HG03159 (cell line): ENCODE measurements at regions not wholly inside any gene's neighbourhood (a gene's known extent, or its start where the extent isn't known, plus 50 kb on each side); places are given as distances from the start of the nearest gene placed in this dataset.
"Not testable (repeated sequence)": the region's sequence is repeated elsewhere in the genome, so short reads cannot be mapped to it uniquely, and the experiment has no call there.

ENCODE experiments used
- ATAC-seq: cut with Tn5 transposase; IDR thresholded peaks from one replicate; pipeline ENCODE4 v1.9.1; 2021; ENCODE audit warnings: mild to moderate bottlenecking, moderate library complexity; ENCODE audit not compliant: unreplicated experiment

DNA sequence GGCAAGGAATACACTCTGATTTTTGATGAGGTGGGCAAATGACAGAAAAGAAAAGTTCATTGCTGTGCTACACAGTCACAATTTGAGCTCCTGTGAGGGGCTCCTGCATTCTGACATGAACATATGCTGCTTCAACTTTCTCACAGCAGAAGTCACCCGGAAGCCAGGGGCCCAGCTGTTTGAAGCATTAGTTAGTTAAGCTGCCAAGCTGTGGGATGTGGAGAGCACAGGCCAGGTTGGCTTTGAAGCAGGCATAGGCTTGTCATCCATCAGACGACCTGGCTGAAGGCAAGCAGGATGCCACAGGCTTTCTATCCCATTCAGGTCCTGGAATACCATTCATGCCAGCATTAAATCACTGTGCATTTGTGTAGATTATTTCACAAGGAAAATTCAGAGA is 63.1 kb downstream of the MTNR1B start:
- ATAC-seq = no peak

DNA sequence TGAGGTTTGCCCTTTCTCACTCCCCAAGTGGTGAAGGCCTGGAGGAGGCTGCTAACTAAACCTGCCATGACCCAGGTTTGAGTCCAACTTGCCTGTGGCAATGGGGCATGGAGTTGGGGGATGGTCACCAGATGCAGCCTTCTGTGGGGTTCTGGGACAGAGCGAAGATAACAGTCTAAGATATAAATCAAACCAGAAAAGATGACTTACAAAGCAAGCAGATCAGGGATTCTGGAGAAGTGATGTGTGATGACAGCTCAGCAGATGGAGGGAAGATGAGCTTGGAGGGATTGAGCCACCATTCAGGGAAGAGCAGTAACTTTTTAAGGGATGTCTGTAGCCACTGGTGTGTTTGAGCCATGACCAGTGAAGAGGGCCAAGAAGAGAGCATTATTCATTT is 63.6 kb downstream of the MTNR1B start:
- no peak for ATAC-seq

DNA sequence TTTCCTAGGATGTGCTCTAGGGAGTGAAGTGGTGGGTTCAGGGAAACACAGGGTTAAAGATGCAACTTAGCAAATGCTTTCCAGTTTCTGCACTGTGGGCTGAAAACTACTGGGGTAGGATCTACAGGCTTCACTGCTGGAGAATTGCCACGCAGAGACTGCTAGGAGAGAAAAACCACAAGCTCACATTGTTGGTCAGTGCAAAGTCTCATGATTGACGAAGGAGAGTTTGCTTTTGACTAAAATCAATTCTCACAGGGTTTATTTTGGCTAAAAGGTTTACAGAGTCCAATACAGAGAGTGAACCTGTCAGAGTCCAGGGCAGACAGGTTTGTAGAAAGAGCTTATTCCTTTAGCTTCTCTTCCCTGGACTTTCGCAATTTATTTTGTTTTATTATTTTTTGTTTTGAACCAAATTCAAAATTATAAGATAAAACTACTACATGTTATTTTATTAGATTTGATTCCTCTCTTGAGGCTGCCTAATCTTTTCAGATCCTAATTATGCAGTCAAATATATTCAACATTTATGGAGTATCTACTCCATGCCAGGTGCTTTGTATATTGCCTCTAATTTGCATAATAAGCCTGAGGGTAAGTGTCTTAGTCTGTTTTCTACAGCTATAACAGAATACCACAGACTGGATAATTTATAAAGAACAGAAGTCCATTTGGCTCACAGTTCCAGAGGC is 64.7 kb downstream of the MTNR1B start:
- no peak for ATAC-seq

DNA sequence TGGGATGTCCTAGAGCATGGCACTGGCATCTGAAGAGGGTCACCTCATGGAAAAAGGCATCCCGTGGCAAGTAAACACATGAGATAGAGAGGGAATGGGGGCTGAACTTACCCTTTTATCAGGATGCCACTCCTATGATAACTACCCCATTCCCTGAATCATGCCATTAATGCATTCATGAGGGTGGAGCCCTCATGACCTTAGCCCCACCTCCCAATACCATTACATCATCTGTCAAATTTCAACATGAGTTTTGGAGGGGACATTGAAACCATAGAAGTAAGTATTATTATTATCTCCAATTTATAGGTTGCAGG is 65.2 kb downstream of the MTNR1B start:
- ATAC-seq = no peak

DNA sequence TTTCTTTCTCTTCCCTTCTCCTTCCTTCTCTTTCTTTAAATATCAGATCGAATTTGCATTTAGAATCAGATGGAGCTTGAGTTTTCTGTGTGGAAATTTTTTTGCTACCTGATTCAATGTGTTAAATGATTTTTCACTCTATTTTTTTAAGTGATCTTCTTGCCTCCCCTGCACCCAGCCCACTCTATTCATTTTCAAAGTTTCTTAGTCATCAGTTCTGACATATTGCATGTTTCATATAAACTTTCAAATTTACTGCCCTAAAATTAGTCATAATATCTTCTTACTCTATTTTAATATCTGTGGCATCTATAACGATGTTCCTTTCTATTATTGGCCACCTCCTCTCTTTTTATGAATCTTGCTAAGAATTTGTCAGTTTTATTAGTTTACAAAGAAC is 69.1 kb downstream of the MTNR1B start:
- no peak for ATAC-seq

DNA sequence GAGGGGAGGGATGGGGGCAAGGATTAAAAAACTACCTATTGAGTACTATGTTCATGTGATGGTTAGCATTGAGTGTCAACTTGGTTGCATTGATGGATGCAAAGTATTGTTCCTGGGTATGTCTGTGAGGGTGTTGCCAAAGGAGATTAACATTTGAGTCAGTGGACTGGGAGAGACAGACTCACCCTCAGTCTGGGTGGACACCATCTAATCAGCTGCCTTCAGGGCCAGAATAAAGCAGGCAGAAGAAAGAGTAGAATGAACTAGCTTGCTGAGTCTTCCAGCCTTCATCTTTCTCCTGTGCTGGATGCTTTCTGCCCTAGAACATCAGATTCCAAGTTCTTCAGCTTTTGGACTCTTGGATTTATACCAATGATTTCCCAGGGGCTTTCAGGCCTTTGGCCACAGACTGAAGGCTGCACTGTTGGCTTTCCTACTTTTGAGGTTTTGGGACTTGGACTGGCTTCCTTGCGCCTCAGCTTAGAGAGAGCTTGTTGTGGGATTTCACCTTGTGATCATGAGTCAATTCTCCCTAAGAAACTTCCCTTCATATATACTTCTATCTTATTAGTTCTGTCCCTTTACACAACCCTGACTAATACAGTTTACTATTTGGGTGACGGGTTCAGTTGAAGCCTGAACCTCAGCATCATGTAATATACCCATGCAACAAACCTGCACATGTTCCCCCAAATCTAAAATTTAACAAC is 70.2 kb downstream of the MTNR1B start:
- no peak for ATAC-seq

DNA sequence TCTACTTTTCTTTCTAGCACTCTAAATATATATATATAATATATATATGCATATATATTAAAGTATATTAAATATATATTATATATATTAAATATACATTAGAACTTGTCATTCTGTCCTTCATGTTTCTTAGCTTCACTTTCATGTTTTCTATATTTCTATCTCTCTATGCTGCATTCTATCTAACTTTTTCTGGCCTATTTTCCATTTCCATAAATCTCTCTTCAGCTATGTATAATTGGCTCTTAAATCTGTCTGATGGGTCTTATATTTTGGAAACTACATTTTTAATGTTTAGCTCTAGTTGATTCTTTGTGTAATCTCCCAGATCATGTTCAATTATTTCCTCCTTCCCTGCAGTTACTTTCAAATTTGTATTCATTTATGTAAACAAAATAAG is 72.2 kb downstream of the MTNR1B start:
- ATAC-seq = no peak

DNA sequence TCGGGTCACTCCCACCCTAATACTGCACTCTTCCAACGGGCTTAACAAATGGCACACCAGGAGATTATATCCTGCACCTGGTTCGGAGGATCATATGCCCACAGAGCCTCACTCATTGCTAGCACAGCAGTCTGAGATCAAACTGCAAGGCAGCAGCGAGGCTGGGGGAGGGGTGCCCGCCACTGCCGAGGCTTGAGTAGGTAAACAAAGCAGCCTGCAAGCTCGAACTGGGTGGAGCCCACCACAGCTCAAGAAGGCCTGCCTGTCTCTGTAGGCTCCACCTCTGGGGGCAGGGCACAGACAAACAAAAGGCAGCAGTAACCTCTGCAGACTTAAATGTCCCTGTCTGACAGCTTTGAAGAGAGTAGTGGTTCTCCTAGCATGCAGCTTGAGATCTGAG is 73.7 kb downstream of the MTNR1B start:
- ATAC-seq = not testable (repeated sequence)

DNA sequence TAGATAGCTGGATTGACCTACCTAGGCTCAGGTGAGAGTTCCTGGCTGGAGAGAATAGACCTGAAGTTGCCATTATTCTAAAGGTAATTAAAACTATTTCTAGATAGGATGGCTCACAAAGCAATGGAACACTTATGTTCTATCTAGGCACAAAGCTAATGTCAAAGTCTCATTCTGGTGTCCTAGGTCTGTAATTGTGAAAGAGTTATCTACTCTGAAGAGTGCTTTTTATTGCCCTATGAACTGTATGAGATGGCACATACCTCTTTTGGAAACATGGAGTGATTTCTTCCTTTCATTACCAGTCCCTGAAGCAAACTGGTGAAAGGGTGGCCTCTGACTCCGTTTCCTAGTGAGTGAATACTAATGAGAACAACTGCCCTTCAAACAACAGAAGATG is 80.3 kb downstream of the MTNR1B start:
- ATAC-seq = no peak

DNA sequence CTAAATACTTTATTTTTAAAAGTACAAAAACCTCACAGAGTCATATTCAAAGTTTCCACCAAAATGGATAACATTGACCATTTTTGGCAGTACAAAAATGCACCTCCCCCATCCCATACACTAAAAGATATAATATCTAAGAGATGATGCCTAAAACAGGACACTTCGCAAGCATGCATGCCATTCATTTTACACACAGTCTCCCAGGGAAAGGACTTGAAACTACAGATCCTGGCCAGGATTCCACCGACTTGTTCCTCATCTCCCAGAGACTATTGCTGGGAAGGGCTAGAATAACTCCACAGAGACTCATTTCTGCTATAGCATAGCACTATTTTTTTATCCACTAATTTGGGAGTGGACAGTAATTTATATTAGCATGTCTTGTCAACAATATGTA is 81.7 kb downstream of the MTNR1B start:
- ATAC-seq = no peak

DNA sequence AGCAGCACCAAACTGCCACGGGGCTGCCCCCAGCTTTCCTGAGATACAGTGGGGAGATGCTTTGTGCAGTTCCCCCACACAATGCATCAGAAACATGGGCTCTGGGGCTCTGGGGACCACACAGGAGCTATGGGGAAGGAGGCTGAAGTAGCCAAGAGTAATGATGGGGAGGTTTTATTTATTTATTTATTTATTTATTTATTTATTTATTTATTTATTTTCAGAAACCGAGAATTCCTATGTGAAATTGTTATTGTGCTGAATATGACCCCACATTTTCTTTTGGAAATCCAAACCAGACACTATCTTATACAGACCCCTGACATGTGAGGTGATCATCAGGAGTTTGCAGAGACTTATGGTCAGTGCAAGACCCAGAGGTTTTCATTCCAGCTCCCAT is 84.4 kb downstream of the MTNR1B start:
- no peak for ATAC-seq

DNA sequence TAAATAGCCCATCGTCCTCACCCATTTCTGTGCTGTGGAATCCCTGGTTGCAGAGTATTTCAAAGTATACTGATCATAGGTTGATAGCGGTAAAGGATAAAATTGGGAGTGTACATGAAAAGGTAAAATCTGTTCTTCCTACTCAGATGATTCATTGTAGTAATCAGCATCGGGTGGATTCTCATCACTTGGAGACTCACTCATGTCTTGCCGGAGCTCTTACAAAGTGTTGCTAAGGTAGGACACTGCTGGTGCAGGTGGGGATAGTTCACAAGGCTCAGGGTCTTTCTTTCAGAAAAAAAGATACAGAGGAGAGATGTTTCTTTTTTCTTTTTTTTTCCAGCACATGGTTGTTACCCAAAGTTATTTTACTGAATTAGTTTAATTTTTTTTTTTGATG is 84.8 kb downstream of the MTNR1B start:
- no peak for ATAC-seq

DNA sequence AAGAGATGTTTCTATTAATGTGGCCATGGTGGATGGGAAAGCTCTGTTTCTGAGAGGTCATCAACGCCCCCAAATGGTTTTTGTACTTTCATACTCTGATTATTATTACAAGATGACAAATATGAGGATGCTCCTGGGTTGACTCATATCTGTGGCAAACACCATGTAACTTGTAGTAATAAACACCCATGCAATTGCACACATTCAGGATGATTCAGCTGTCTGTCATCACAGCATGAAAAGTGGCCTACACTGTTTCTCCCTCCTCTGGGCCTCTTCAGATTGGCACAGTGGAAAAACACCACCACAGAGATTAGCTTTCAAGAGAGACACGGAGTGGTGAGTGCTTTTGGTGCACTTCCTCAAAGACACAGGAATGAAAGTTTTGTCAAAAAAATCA is 85.4 kb downstream of the MTNR1B start:
- ATAC-seq = no peak

DNA sequence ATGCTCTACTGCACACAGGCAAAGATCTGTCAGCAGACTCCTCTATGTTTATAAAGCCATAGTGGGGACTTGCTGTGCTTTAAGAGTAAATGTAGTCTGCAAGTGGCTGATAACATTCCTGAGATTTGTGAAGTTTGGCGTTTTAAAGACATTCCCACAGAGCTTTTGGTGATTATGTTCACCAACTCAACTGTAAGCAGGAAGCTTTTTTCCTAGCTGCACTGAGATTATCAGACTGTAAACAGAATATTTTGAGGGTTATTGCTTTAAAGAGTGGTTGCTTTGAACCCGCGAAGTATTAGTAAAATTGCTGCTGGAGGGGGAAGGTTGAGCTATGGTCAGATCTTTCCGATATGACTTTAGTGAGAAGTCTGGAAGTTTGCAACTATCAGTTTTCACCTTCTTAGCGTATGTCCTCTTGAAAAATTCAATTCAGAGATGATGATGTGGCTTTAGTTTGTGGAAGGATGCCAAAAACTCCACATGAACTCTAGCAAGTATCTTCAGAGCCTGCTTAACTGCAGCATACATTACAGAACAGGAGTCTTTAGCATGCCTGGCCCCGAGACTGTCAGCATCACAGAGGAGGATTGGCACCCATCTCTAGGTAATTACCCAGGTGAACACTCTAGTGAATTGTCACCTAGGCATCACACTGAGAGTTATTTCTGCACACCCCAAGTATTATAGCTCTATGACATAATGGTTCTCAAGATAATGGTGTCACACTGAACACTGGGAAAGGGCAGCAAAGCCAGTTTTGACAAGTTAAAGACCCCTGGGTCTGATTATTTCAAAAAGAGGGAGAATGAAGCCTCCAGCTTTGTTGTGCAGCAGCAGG is 89.9 kb downstream of the MTNR1B start:
- ATAC-seq = no peak

DNA sequence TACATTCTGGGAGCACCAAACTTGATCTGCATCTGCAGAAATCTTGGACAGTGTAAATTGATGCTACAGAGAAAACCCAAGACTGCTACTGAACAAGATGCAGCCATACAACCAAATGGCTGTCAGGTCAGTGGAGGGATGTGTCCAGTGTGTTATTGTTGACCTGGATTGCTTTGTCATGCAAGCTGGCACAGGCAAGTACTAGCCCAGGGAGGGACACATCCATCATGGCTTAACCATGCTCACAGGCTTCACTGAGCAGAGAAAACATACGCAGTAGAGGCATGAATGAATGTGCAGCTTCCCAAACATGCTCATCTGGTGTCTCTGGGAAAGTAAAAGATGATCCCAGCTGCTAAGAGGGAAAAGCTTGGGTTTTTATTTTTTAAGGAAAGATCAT is 93.6 kb downstream of the MTNR1B start:
- ATAC-seq = no peak

DNA sequence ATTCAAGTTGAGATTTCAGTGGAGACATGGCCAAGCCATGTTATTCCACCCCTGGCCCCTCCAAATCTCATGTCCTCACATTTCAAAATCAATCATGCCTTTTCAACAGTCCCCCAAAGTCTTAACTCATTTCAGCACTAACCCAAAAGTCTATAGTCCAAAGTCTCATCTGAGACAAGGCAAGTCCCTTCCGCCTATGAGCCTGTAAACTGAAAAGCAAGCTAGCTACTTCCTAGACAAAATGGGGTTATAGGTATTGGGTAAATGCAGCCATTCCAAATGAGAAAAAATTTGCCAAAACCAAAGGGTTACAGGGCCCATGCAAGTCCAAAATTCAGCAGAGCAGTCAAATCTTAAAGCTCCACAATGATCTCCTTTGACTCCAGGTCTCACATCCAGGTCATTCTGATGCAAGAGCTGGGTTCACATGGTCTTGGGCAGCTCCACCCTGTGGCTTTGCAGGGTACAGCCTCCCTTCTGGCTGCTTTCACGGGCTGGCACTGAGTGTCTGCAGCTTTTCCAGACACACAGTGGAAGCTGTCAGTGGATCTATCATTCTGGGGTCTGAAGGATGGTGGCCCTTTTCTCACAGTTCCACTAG is 95.7 kb downstream of the MTNR1B start:
- not testable (repeated sequence) for ATAC-seq

DNA sequence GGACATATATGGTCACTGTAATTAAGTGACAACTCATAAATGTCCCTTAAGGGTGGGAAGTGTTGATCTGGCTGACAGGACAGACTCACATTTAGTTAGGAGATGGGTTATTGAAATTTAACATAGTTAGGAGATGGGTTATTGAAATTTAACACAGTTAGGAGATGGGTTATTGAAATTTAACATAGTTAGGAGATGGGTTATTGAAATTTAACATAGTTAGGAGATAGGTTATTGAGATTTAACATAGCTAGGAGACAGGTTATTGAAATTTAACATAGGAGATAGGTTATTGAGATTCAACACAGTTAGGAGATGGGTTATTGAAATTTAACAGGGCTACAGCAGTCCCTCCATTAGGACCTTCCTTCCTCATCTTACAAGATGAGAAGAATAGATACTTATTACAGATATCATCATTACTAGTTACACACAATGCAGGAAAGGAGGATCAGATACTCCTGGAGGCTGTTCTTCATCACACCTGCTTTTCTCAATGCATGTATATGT is 98.5 kb downstream of the MTNR1B start:
- ATAC-seq = no peak

DNA sequence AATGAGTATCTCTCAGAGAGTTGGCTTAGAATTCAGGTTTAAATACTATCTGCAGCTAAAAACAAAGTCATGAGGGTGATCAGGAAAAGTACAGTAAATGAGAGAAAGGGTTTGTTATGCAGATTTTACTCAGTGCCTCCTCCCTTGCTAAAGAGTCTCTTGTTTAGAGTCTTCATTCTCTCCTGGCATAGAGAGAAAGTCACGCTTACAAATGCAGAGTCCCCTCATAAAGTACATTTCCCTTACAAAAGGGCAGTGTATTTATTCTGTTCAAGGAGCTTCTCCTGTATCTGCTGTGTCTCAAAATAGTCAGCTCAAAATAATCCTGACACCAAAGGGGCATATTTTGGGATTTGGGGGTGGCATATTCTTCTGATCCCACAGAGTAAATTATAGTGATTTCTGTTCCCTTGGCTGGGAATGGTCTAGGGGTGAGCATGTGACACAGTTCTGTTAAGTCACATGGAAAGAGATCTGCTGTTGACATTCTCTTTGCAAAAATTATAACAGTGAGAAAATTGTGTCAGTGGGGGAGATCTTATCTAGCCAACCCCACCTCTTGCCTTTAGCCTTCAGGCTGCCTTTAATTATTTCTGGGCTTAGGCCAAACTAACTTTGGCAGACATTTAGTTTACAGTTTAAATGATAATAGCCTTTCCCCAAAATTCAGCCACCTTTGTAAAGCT is 102.9 kb downstream of the MTNR1B start:
- ATAC-seq = no peak

DNA sequence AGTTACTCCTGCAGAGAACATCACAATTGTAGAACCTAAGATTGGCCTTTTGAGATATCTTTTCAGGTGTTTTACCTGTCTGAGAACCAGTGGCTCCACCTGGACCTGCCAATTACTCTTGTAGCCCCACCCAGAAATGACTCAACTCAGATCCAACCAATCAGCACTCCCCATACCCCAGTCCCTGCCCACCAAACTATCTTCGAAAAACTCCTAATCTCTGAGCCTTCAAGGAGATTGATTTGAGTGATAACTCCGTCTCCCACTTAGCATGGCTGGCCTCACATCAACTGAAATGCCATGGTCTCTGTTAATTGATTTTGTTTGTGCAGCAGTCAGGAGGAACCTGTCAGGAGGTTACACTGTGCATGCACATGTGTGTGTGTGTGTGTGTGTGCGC is 103.6 kb downstream of the MTNR1B start:
- ATAC-seq = no peak

DNA sequence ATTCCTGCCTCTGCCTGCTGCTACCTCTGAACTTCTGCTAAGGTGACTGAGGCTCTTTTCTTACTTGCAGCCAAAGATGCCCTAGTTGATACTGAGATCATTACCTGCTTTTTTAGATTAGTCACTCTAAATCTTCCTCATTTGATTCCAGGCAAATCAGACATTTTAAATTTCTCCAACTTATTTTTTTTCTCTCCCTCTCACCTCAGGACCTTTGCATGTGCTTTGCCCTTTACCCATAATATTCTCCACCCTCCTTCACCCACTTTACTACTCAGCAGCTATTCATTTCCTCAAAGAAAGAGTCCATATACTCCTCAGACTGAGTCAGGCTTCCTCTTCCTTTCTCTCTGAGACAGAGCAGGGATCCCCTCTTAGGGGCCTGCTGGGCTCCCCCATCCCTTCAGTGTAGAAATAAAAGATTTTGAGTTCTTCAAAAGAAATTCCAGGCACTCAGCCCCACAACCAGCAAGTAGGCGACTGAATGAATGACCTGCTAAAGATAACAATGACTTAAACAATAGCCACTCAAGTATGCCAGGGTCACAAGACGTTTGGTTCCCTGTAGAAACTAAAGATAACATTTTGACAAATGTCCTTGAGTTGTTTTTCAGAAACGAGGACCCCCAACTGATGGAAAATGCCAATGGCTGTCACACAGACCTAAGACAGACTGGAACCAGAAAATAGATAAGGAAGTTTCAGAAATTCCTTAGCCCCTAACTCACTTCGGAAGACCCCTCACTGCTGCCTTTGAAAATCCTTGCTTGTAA is 104.2 kb downstream of the MTNR1B start:
- ATAC-seq = no peak
